GM12865 (cell line): ENCODE measurements at regions not wholly inside any gene's neighbourhood (a gene's known extent, or its start where the extent isn't known, plus 50 kb on each side); places are given as distances from the start of the nearest gene placed in this dataset.

Source experiments
- DNase-seq: peaks from one replicate; pipeline ENCODE4 v3.0.0; 2010; ENCODE audit warnings: low read depth
- H3K4me3 ChIP-seq: 2 replicates; pipeline ENCODE4 v1.5.1; 2011; ENCODE audit warnings: mild to moderate bottlenecking, low read depth, low read length, control low read depth
- CTCF ChIP-seq: IDR thresholded peaks from 2 replicates; pipeline ENCODE4 v1.5.1; 2011; ENCODE audit warnings: low read length, control low read depth, low read depth, inconsistent platforms; ENCODE audit not compliant: insufficient read depth; ENCODE audit errors: missing control alignments

GRCh38 chr5:92561411-92561959 lies 1019.5 kb downstream of the NR2F1-AS1 start:
- H3K4me3 ChIP-seq = no peak overlapping the region
- TF ChIP-seq CTCF = no peak
- DNase-seq = no peak

GRCh38 chr5:92560698-92561401 lies 1020.2 kb downstream of the NR2F1-AS1 start:
- TF ChIP-seq CTCF = no peak
- H3K4me3 ChIP-seq = no peak overlapping the region
- no peak for DNase-seq

- no peak overlapping the region for H3K4me3 ChIP-seq
- no peak for DNase-seq
- no peak for TF ChIP-seq CTCF
Observed at GRCh38 chr5:92559781-92560180, 1021.2 kb downstream of the NR2F1-AS1 start.

- TF ChIP-seq CTCF = no peak
- no peak overlapping the region for H3K4me3 ChIP-seq
- no peak for DNase-seq
Observed at GRCh38 chr5:92559331-92559730, 1021.7 kb downstream of the NR2F1-AS1 start.

GRCh38 chr5:92556747-92557146 lies 1024.3 kb downstream of the NR2F1-AS1 start:
- TF ChIP-seq CTCF = no peak
- H3K4me3 ChIP-seq = no peak overlapping the region
- DNase-seq = no peak

- no peak for TF ChIP-seq CTCF
- H3K4me3 ChIP-seq = no peak overlapping the region
- no peak for DNase-seq
Observed at GRCh38 chr5:92554447-92555085, 1026.5 kb downstream of the NR2F1-AS1 start.

GRCh38 chr5:92553326-92553725 lies 1027.7 kb downstream of the NR2F1-AS1 start:
- no peak for DNase-seq
- no peak for TF ChIP-seq CTCF
- no peak overlapping the region for H3K4me3 ChIP-seq
